ENCODE measurements at regions not wholly inside any gene's neighbourhood (a gene's known extent, or its start where the extent isn't known, plus 50 kb on each side); places are given as distances from the start of the nearest gene placed in this dataset.

GRCh38 chr12:24172031-24172772 lies 222.7 kb upstream of the SOX5 start:
- TF ChIP-seq CTCF (IDR thresholded peaks at IDR 0.05; ENCODE audit: low read length) (no peak), EZH2 (IDR thresholded peaks at IDR 0.05; ENCODE audit: borderline replicate concordance, low read length) (no peak)
